ENCODE measurements at regions not wholly inside any gene's neighbourhood (a gene's known extent, or its start where the extent isn't known, plus 50 kb on each side); places are given as distances from the start of the nearest gene placed in this dataset.
"Not testable (repeated sequence)": the region's sequence is repeated elsewhere in the genome, so short reads cannot be mapped to it uniquely, and the experiment has no call there.

DNA sequence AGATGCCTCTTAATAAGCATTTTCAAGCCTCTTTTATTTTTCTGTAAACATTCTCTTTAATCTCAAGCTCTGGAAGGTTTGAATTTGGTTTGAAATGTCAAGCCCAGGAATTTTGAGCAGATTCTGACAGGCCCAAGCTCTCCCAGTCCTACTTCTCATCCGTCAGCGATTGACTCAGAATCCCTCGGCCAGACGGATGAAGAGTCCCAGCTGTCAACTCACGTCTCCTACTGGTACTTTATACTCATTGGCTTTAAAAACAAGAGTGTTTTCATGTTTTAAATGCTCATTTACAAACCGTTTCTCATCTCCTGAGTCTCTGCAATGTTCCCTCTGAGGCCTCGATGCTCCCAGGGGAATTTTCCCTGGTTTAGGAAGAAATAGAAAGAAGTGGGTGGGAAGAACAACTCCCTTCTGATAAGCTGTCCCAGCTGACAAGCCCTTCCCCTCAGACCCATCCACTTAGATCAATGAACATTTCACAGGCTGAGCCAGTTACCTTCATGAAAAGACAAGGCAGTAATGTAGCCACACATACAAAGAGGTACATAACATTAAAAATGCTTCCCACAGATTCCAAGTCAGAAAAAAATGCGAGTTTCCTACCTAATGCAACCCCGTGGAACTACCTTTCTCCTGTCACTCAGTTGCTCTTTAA, 478.2 kb upstream of the DPH6 start:
- Histone ChIP-seq H3K36me3 (no peaks in the 10 kb centered on the region), H4K20me1 (no peaks in the 10 kb centered on the region), H3K4me2 (no peak overlapping the region), H3K4me3 (no peak overlapping the region), H3K27me3 (no peaks in the 10 kb centered on the region), H3K4me1 (no peaks in the 10 kb centered on the region), H3K9me3 (no peaks in the 10 kb centered on the region), H3K27ac (no peak overlapping the region), H3K9ac (no peak overlapping the region)
- TF ChIP-seq Cebpa-rat (IDR thresholded peaks at IDR 0.05) = no peak

DNA sequence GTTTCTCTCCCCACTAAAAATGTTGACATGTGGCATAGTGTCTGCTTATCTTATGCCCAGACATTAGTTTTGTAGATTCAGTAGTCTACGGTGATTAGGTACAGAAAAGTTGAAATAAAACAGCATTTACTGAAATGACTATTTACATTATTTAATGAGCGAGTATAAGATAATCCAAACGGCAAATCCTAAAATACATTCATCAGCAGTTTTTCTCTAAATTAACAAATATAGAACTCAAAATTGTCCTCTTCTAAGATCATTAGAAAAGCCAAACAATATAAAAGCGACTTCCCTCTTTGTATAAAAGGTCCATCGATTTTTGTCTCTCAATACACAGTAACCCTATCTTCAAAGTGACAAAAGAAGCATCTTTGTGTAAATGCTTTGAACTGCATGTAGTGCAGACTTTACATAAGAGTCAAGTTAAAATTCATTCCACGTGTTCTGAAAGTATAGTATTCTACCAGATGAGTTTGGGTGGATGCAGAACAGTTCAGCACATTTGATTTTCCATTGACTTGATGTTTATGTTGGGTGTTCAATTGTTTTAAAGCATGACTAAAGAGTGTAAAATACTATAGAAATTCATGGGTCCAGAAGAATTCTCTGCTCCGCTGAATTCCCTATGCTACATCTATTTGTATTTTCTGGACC, 480.8 kb upstream of the DPH6 start:
- Histone ChIP-seq H3K9me3 (no peaks in the 10 kb centered on the region), H3K27ac (no peak overlapping the region), H3K4me1 (no peaks in the 10 kb centered on the region), H3K9ac (no peak overlapping the region), H3K4me3 (no peak overlapping the region), H3K4me2 (no peak overlapping the region), H3K36me3 (no peaks in the 10 kb centered on the region), H4K20me1 (no peaks in the 10 kb centered on the region), H3K27me3 (no peaks in the 10 kb centered on the region)
- TF ChIP-seq Cebpa-rat (IDR thresholded peaks at IDR 0.05) = no peak

- no peak for TF ChIP-seq Cebpa-rat (IDR thresholded peaks at IDR 0.05)
- Histone ChIP-seq H3K4me2 (no peak overlapping the region), H4K20me1 (no peaks in the 10 kb centered on the region), H3K36me3 (no peaks in the 10 kb centered on the region), H3K27me3 (no peaks in the 10 kb centered on the region), H3K4me1 (no peaks in the 10 kb centered on the region), H3K9me3 (no peaks in the 10 kb centered on the region), H3K4me3 (no peak overlapping the region), H3K9ac (no peak overlapping the region), H3K27ac (no peak overlapping the region)
Measured at GRCh38 chr15:36029606-36030210, 483.7 kb upstream of the DPH6 start.

- no peaks in the 10 kb centered on the region for H3K36me3 ChIP-seq
- H3K4me2 ChIP-seq = no peak overlapping the region
- H3K9ac ChIP-seq = no peak overlapping the region
- no peaks in the 10 kb centered on the region for H3K9me3 ChIP-seq
- H3K27ac ChIP-seq = no peak overlapping the region
- H4K20me1 ChIP-seq = no peaks in the 10 kb centered on the region
- no peak for TF ChIP-seq Cebpa-rat (IDR thresholded peaks at IDR 0.05)
- no peak overlapping the region for H3K4me3 ChIP-seq
- H3K4me1 ChIP-seq = no peaks in the 10 kb centered on the region
- no peaks in the 10 kb centered on the region for H3K27me3 ChIP-seq
Measured at GRCh38 chr15:36039996-36040572, 494.1 kb upstream of the DPH6 start.

DNA sequence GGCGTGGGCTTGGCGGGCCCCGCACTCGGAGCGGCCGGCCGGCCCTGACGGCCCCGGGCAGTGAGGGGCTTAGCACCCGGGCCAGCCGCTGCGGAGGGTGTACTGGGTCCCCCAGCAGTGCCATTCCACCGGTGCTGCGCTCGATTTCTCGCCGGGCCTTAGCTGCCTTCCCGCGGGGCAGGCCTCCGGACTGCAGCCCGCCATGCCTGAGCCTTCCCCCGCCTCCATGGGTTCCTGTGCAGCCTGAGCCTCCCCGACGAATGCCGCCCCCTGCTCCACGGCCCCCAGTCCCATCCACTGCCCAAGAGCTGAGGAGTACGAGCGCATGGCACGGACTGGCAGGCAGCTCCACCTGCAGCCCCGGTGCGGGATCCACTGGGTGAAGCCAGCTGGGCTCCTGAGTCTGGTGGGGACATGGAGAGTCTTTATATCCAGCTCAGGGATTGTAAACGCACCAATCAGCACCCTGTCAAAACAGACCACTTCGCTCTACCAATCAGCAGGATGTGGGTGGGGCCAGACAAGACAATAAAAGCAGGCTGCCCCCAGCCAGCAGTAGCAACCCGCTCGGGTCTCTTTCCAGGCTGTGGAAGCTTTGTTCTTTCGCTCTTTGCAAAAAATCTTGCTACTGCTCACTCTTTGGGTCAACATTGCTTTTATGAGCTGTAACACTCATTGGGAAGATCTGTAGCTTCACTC, 501.2 kb upstream of the DPH6 start:
- not testable (repeated sequence) for H3K36me3 ChIP-seq, H3K4me3 ChIP-seq, H3K4me2 ChIP-seq, H3K9ac ChIP-seq, H3K4me1 ChIP-seq, H4K20me1 ChIP-seq, H3K27ac ChIP-seq, H3K9me3 ChIP-seq, H3K27me3 ChIP-seq

DNA sequence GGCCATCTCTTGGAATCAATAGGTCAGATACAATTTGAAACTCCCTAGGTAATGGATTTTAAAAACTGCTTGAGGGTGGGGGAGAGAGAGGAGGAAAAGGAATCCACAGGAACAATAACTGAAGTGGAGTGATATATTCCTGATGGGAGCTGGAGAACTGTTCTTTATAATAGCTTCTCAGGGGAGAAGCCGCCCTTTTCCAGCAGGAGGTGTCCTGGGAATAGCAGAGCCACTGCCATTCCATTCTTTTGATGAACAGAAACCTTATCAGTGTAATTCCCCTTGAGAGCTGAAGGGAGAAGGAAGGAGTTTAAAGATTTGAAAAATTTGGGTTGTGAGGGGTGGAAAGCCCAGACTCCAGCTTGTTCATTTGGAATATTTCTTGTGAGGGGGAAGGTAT, 504.9 kb upstream of the DPH6 start:
- Histone ChIP-seq H3K9me3 (peaks cover 6% of the 10 kb centered on the region; the same call in 1 of the 2 replicates), H3K9ac (no peak overlapping the region), H3K36me3 (no peaks in the 10 kb centered on the region), H3K4me2 (no peak overlapping the region), H3K27ac (no peak overlapping the region), H3K4me1 (no peaks in the 10 kb centered on the region), H4K20me1 (no peaks in the 10 kb centered on the region), H3K4me3 (no peak overlapping the region), H3K27me3 (no peaks in the 10 kb centered on the region)
- TF ChIP-seq Cebpa-rat (IDR thresholded peaks at IDR 0.05) = no peak

DNA sequence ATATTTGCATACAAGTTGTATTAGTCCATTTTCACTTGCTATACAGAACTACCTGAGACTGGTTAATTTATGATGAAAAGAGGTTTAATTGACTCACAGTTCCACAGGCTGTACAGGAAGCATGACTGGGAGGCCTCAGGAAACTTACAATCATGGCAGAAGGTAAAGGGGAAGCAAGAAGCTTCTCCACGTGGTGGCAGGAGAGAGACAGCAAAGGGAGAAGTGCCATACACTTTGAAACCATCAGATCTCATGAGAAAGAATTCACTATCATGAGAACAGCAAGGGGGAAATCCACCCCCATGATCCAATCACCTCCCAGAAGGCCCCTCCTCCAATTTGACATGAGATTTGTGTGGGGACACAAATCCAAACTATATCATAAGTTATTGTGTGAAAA, 506.7 kb upstream of the DPH6 start:
- H3K4me2 ChIP-seq, H3K4me1 ChIP-seq, H3K4me3 ChIP-seq, H3K27me3 ChIP-seq, H3K9ac ChIP-seq, H3K27ac ChIP-seq, H3K36me3 ChIP-seq, H3K9me3 ChIP-seq, H4K20me1 ChIP-seq: not testable (repeated sequence)

DNA sequence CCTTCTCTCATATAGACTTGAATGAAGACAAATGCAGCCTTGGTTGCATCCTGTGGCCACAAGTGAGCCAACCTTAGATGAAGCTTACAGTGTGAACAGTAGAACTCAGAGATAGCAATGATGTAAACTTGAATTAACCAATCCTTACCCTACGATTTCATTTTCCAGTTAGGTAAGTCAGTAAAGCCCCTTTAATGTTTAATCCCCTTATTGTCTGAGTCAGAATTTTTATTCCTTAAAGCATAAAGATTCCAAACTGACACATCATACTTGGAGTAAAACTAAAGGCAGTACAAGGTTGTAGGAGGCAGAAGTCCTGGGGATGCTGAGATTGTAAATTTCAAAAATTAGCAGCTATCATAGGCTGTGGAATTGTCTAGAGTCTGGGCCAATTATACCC, 507.8 kb upstream of the DPH6 start:
- H3K27me3 ChIP-seq = no peaks in the 10 kb centered on the region
- no peaks in the 10 kb centered on the region for H3K4me1 ChIP-seq
- no peaks in the 10 kb centered on the region for H3K36me3 ChIP-seq
- no peak for TF ChIP-seq Cebpa-rat (IDR thresholded peaks at IDR 0.05)
- no peak overlapping the region for H3K4me3 ChIP-seq
- no peaks in the 10 kb centered on the region for H4K20me1 ChIP-seq
- H3K4me2 ChIP-seq = no peak overlapping the region
- H3K27ac ChIP-seq = no peak overlapping the region
- no peak overlapping the region for H3K9ac ChIP-seq
- no peaks in the 10 kb centered on the region for H3K9me3 ChIP-seq

GRCh38 chr15:36059596-36059995, 513.6 kb upstream of the DPH6 start:
- no peak for TF ChIP-seq Cebpa-rat (IDR thresholded peaks at IDR 0.05)
- no peak overlapping the region for H3K4me2 ChIP-seq

GRCh38 chr15:36062357-36062756, 516.4 kb upstream of the DPH6 start:
- Histone ChIP-seq H3K27me3 (no peaks in the 10 kb centered on the region), H3K36me3 (no peaks in the 10 kb centered on the region), H3K27ac (no peak overlapping the region), H4K20me1 (no peaks in the 10 kb centered on the region), H3K4me2 (no peak overlapping the region), H3K9ac (no peak overlapping the region), H3K9me3 (0 out of 2 replicates have a peak, but pooled peaks cover 6% of the 10 kb centered on the region), H3K4me1 (no peaks in the 10 kb centered on the region), H3K4me3 (no peak overlapping the region)
- no peak for TF ChIP-seq Cebpa-rat (IDR thresholded peaks at IDR 0.05)

More at GRCh38 chr15:36059596-36059995, 513.6 kb upstream of the DPH6 start:
- H3K36me3 ChIP-seq = no peaks in the 10 kb centered on the region
- no peak overlapping the region for H3K27ac ChIP-seq
- H3K9me3 ChIP-seq = no peaks in the 10 kb centered on the region
- H3K27me3 ChIP-seq = no peaks in the 10 kb centered on the region
- H3K4me1 ChIP-seq = no peaks in the 10 kb centered on the region
- H3K9ac ChIP-seq = no peak overlapping the region
- no peaks in the 10 kb centered on the region for H4K20me1 ChIP-seq
- no peak overlapping the region for H3K4me3 ChIP-seq
